Effector memory CD8-positive, alpha-beta T cell (primary cell): ENCODE measurements at regions not wholly inside any gene's neighbourhood (a gene's known extent, or its start where the extent isn't known, plus 50 kb on each side); places are given as distances from the start of the nearest gene placed in this dataset.

Source experiments
- ATAC-seq: fragments of 150-1000 bp; cut with Tn5 transposase; replicated peaks from 2 replicates; pipeline ENCODE4 v1.10.0; 2021; ENCODE audit warnings: mild to moderate bottlenecking, moderate library complexity
- DNase-seq, 3 experiments: peaks; one replicate each; pipeline ENCODE4 v3.0.0; 2021
- H3K27ac Mint-ChIP-seq, 2 donors: one replicate each; pipeline ENCODE4 v1.8.0; 2022; ENCODE audit warnings: mild to moderate bottlenecking in 2 of 2, mixed read lengths in 2 of 2, moderate library complexity in 2 of 2
- H3K27me3 Mint-ChIP-seq, 2 donors: one replicate each; pipeline ENCODE4 v1.8.0; 2022; ENCODE audit warnings: mixed read lengths in 2 of 2
- H3K36me3 Mint-ChIP-seq: one replicate; pipeline ENCODE4 v1.8.0; 2022; ENCODE audit warnings: mild to moderate bottlenecking, moderate library complexity, mixed read lengths; ENCODE audit not compliant: insufficient read depth
- H3K4me1 Mint-ChIP-seq, 2 donors: one replicate each; pipeline ENCODE4 v1.8.0; 2022; ENCODE audit warnings: low read depth in 2 of 2, mixed read lengths in 2 of 2
- H3K4me3 Mint-ChIP-seq, 2 donors: one replicate each; pipeline ENCODE4 v1.8.0; 2022; ENCODE audit warnings: mild to moderate bottlenecking in 2 of 2, mixed read lengths in 2 of 2, moderate library complexity in 2 of 2
- H3K9me3 Mint-ChIP-seq, 2 donors: one replicate each; pipeline ENCODE4 v1.8.0; 2022; ENCODE audit warnings: mixed read lengths in 2 of 2

- H3K4me3 Mint-ChIP-seq: no peak overlapping the region
- ATAC-seq: no peak
- no peak for DNase-seq
- no peaks in the 10 kb centered on the region for H3K27me3 Mint-ChIP-seq
- H3K27ac Mint-ChIP-seq: no peak overlapping the region
- peaks cover 0 to 2% of the 10 kb centered on the region in 2 donors for H3K4me1 Mint-ChIP-seq
- no peaks in the 10 kb centered on the region for H3K36me3 Mint-ChIP-seq
- no peaks in the 10 kb centered on the region for H3K9me3 Mint-ChIP-seq
These were observed 111.0 kb downstream of the BEGAIN start for GRCh38 chr14:100476012-100476822.

DNA sequence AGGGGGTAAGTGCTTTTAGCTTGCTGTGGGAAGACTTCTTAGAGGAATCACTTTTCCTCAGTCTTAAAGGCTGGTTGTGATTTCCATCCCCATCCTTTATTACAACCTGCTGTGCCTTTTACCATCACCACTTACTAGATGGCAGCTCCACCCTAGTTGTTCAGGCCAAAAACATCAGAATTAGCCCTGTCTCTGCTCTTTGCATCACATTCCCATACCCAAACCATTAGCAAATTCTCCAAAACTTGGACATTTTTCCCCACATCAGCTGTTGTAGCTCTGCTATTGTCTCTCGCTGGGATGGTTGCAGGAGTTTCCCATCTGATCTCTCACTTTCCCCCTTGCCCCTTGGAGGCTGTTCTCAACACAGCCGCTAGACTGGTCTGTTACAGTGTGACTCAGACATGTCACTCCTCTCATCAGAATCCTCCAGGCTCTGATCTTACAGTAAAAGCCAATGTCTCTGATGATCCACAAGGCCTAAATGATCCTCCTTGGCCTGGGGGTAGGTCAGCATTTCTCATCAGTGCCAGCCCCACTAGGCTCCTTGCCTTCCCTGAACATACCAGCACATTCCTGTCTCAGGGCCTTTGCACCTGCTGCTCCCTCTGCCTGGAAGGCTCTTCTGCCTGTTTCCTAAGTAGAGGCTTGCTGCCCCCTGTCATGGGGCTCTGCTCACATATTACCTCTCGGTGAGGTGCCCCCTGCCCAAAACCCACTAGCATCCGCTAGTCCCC lies 102.5 kb downstream of the BEGAIN start:
- Mint-ChIP-seq H3K27me3 (no peaks in the 10 kb centered on the region), H3K9me3 (peaks cover 0 to 8% of the 10 kb centered on the region in 2 donors), H3K27ac (no peak overlapping the region), H3K4me1 (peaks cover 17 to 21% of the 10 kb centered on the region in 2 donors), H3K36me3 (no peaks in the 10 kb centered on the region), H3K4me3 (no peak overlapping the region)
- ATAC-seq: no peak
- DNase-seq: no peak

DNA sequence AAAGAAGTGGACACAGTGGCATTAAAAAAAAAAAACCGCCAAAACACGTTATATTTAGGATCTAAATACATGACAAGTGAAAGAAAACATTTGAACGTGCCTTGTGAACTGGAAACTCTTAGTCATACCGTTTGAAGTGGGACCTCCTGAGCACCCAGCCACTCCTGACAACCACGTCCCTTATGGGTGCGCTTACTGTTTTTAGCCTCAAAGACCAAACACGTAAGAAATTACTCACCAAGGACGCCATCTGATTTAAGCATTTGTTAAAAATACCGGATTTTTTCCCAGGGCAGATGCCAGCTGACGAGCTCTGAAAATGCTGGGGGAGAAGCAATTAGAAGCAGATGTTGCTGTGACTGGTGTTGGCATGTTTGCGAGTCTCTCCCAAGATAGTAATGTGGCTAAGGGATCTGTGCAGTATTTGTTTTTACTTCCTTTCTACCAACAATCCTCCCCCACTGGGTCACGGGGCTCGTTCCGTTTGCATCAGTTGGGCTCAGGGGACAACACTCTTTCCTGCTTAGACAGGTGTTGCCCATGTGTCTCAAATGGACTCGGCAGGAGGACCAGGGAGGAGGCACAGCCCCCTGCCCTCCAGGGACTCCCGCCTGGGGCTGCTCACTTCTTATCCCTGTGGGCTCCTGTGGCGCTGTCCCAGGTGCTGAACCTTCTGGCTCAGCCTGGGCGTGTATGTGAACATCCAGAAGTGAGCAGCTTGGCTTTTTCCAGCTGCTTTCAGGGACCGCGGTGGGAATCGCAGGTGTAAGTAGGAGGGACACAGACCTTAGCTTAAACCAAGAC lies 101.0 kb downstream of the BEGAIN start:
- H3K36me3 Mint-ChIP-seq: no peaks in the 10 kb centered on the region
- H3K27ac Mint-ChIP-seq: no peak overlapping the region
- H3K9me3 Mint-ChIP-seq: peaks cover 0 to 8% of the 10 kb centered on the region in 2 donors
- ATAC-seq (peak; percentile 51), DNase-seq (peak; percentile 45 to 58 (median 52))
- H3K27me3 Mint-ChIP-seq: no peaks in the 10 kb centered on the region
- no peak overlapping the region for H3K4me3 Mint-ChIP-seq
- H3K4me1 Mint-ChIP-seq: peaks cover 17 to 21% of the 10 kb centered on the region in 2 donors
